Upper lobe of right lung (tissue), 1 donor: ENCODE measurements at regions not wholly inside any gene's neighbourhood (a gene's known extent, or its start where the extent isn't known, plus 50 kb on each side); places are given as distances from the start of the nearest gene placed in this dataset.

ENCODE experiments used
- ATAC-seq: fragments of 200-7000 bp; cut with Tn5 transposase; one replicate; pipeline ENCODE4 v1.9.1; 2020; ENCODE audit warnings: mild to moderate bottlenecking, moderate library complexity
- DNase-seq: peaks from one replicate; pipeline ENCODE4 v3.0.0-alpha.2; 2020
- H3K27ac ChIP-seq: fragments of 200-600 bp; one replicate; pipeline ENCODE4 v1.8.0; 2022
- H3K27me3 ChIP-seq: fragments of 200-600 bp; one replicate; pipeline ENCODE4 v1.8.0; 2022; ENCODE audit warnings: mild to moderate bottlenecking
- H3K36me3 ChIP-seq: fragments of 200-600 bp; one replicate; pipeline ENCODE4 v1.8.0; 2022
- H3K4me1 ChIP-seq: fragments of 200-600 bp; one replicate; pipeline ENCODE4 v1.8.0; 2022
- H3K4me3 ChIP-seq: fragments of 200-600 bp; one replicate; pipeline ENCODE4 v1.8.0; 2022; ENCODE audit warnings: mild to moderate bottlenecking
- H3K9me3 ChIP-seq: fragments of 200-600 bp; one replicate; pipeline ENCODE4 v1.8.0; 2022
- intact Hi-C: fragments of 100-400 bp; cut with DNase I; formaldehyde crosslinking; loops from one replicate; pipeline ENCODE4 v1.11.0; 2022
- TF ChIP-seq, protein P1 (sequence below): fragments of 200-600 bp; IDR thresholded peaks from one replicate; pipeline ENCODE4 v1.8.0; 2022; ENCODE audit warnings: antibody characterized with exemption
- donor health status: DM: no; HTN: yes; CAD: no; lungs with severe emphysema.

GRCh38 chr6:188821-189655 is 103.2 kb upstream of the DUSP22 start:
- Histone ChIP-seq H3K9me3 (no peaks in the 10 kb centered on the region), H3K27ac (no peak overlapping the region), H3K36me3 (no peaks in the 10 kb centered on the region), H3K4me3 (no peak overlapping the region), H3K4me1 (peaks cover 11% of the 10 kb centered on the region), H3K27me3 (no peaks in the 10 kb centered on the region)
- intact Hi-C loops = no loop called here
- DNase-seq (peak; percentile 93), ATAC-seq (peak; percentile 96)
- TF ChIP-seq, protein P1, sequence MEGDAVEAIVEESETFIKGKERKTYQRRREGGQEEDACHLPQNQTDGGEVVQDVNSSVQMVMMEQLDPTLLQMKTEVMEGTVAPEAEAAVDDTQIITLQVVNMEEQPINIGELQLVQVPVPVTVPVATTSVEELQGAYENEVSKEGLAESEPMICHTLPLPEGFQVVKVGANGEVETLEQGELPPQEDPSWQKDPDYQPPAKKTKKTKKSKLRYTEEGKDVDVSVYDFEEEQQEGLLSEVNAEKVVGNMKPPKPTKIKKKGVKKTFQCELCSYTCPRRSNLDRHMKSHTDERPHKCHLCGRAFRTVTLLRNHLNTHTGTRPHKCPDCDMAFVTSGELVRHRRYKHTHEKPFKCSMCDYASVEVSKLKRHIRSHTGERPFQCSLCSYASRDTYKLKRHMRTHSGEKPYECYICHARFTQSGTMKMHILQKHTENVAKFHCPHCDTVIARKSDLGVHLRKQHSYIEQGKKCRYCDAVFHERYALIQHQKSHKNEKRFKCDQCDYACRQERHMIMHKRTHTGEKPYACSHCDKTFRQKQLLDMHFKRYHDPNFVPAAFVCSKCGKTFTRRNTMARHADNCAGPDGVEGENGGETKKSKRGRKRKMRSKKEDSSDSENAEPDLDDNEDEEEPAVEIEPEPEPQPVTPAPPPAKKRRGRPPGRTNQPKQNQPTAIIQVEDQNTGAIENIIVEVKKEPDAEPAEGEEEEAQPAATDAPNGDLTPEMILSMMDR = peak; percentile 96

GRCh38 chr6:189676-190075 is 102.6 kb upstream of the DUSP22 start:
- peaks cover 11% of the 10 kb centered on the region for H3K4me1 ChIP-seq
- no peak for DNase-seq
- TF ChIP-seq, protein P1 = no peak
- no peaks in the 10 kb centered on the region for H3K9me3 ChIP-seq
- H3K27ac ChIP-seq = no peak overlapping the region
- no peak overlapping the region for H3K4me3 ChIP-seq
- H3K36me3 ChIP-seq = no peaks in the 10 kb centered on the region
- intact Hi-C loops = no loop called here
- no peaks in the 10 kb centered on the region for H3K27me3 ChIP-seq
- no peak for ATAC-seq

DNA sequence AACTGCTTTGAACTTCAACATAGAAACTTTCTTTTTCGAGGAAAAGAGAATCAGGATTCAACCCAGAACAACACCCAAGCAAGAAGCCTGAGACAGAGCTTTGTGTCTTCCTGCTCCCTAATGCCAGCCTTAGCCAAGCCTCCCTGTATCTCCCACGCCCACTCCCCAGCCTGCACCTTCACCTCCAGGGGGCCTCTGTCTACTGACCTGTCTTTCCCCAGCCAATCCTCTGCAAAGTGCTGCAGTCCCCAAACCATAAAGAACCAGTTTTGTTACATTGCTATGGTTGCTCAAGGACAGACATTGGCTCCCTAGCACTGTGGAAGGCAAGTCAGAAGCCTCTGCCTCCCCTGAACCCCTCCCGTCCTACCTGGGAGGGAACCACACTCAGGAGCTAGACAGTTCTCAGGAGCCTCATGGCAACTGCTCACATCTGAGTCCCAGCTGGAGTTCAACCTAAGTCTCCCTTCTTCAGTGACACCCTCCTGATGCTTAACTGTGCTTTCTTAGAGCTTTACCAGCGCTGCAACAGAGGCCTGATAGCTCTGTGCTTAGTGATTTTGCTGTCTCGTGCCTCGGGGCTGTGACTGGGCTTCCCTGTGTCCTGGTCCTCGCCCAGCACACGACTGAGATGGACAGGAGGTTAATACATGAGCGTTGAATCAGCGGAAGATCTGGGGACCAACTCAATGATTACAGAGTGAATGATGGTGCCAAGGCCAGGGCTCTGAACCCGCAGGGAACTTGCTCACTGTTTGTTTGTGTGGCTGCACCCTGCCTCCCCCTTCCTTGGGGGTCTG is 101.5 kb upstream of the DUSP22 start:
- peaks cover 17% of the 10 kb centered on the region for H3K4me1 ChIP-seq
- TF ChIP-seq, protein P1 = peak; percentile 5
- no peak overlapping the region for H3K27ac ChIP-seq
- no peak overlapping the region for H3K4me3 ChIP-seq
- ATAC-seq (no peak), DNase-seq (peak; percentile 26)
- intact Hi-C loops = no loop called here
- H3K27me3 ChIP-seq = no peaks in the 10 kb centered on the region
- no peaks in the 10 kb centered on the region for H3K36me3 ChIP-seq
- no peaks in the 10 kb centered on the region for H3K9me3 ChIP-seq

- Histone ChIP-seq H3K9me3 (no peaks in the 10 kb centered on the region), H3K27ac (no peak overlapping the region), H3K4me1 (peaks cover 21% of the 10 kb centered on the region), H3K36me3 (no peaks in the 10 kb centered on the region), H3K27me3 (no peaks in the 10 kb centered on the region), H3K4me3 (no peak overlapping the region)
- intact Hi-C loops = no loop called here
- peak; percentile 48 for DNase-seq
- TF ChIP-seq, protein P1 = no peak
- no peak for ATAC-seq
Measured at GRCh38 chr6:191487-192312, 100.6 kb upstream of the DUSP22 start.

- H3K4me3 ChIP-seq = no peak overlapping the region
- DNase-seq = peak; percentile 49
- intact Hi-C loops = no loop called here
- ATAC-seq = no peak
- H3K27ac ChIP-seq = no peak overlapping the region
- H3K4me1 ChIP-seq = peaks cover 18% of the 10 kb centered on the region
- H3K9me3 ChIP-seq = no peaks in the 10 kb centered on the region
- TF ChIP-seq, protein P1 = no peak
- no peaks in the 10 kb centered on the region for H3K36me3 ChIP-seq
- H3K27me3 ChIP-seq = no peaks in the 10 kb centered on the region
Measured at GRCh38 chr6:192313-192664, 100.0 kb upstream of the DUSP22 start.
